HG02588 (cell line): ENCODE measurements at regions not wholly inside any gene's neighbourhood (a gene's known extent, or its start where the extent isn't known, plus 50 kb on each side); places are given as distances from the start of the nearest gene placed in this dataset.
"Not testable (repeated sequence)": the region's sequence is repeated elsewhere in the genome, so short reads cannot be mapped to it uniquely, and the experiment has no call there.

Experiments used
- ATAC-seq: cut with Tn5 transposase; IDR thresholded peaks from one replicate; pipeline ENCODE4 v1.9.1; 2021; ENCODE audit warnings: mild to moderate bottlenecking, moderate library complexity; ENCODE audit not compliant: unreplicated experiment

GRCh38 chr6:167748458-167749379 lies 78.0 kb upstream of the AFDN start:
- no peak for ATAC-seq

GRCh38 chr6:167750956-167751358 lies 75.8 kb upstream of the AFDN start:
- ATAC-seq = no peak

DNA sequence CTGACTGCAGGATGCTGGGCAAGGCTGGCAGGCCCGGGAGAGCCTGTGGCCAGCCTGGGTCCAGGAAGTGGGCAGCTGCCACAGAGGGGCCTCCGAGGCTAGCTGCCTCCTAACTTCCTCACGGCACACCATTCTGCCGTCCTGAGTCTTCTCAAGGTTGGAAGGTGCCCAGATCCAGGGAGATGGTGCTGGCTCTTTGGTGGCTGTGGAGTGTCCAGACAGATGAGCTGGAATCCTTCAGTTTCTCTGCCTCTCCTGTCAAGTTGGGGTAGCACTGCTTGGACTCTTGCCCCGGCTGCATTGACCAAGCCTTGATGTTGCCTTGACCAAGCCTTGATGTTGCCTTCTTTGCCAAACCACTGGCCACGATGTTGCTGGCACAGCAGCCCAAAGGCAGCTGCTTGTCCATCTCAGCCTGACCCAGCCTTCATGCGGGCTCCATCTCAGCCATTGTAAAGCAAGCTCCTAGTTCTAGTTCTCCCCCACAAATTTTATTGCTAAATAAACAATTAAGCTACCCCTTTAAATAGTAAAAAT lies 75.1 kb upstream of the AFDN start:
- ATAC-seq = no peak

DNA sequence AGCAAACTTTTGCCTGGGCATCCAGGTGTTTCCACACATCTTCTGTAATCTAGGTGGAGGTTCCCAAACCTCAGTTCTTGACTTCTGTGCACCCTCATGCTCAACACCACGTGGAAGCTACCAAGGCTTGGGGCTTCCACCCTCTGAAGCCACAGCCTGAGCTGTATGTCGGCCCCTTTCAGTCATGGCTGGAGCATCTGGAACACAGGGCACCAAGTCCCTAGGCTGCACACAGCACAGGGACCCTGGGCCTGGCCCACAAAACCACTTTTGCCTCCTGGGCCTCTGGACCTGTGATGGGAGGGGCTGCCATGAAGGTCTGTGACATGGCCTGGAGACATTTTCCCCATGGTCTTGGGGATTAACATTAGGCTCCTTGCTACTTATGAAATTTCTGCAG lies 73.4 kb upstream of the AFDN start:
- not testable (repeated sequence) for ATAC-seq

DNA sequence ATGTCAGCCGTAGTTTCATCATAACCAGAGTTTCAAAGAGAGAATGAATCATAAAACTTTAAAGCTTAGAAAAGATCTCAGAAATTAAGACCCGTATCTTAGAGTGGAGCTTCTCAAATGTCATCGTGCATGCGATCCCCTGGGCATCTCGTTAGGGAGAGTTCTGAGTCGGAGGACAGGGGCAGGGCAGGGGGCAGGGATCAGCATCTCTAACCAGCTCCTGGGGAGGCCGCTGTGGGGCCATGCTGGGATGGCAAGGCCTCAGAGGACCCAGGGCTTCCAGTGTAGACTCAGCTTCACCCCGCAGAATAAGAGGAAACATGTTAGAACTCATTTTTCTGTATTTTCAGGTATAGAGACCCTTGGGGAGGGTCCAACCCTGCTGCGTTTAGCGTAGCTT lies 72.0 kb upstream of the AFDN start:
- ATAC-seq = no peak

DNA sequence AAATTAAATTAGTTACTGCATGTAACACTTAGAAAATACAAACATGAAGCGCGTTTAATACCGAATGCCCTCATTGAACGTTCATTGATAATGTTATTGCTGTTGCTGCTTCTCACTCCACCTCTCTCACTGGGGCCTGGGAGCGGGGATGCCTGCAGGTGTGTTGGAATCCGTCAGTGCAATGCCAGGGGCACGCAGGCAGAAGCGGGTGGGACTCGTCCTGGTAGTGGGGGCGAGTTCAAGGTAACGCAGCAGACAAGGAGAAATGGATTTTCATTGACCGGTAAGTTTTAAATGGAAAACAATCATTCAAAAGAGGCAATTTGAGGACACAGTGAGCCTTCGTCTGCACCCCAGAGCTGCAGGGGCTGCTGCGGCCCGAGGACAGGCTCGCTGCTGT lies 71.2 kb upstream of the AFDN start:
- ATAC-seq = no peak

DNA sequence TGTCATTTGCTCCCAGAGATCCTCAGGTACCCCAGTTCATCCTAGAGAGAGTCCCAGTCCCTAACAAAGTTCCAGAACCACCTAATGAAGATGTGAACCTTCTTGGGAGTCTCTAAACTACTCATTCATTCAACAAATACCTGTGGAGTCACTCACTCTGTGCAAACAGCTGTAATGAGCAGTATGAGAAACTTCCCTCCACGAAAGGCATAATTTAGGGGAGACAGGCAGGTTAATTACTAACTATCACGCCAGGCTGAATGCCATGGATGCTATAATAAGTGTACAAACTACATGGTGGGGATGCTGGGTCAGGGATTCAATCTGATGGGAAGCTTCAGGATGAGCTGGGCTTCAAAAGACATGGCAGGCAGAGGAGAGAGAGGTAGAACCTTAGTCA lies 70.1 kb upstream of the AFDN start:
- ATAC-seq = no peak

DNA sequence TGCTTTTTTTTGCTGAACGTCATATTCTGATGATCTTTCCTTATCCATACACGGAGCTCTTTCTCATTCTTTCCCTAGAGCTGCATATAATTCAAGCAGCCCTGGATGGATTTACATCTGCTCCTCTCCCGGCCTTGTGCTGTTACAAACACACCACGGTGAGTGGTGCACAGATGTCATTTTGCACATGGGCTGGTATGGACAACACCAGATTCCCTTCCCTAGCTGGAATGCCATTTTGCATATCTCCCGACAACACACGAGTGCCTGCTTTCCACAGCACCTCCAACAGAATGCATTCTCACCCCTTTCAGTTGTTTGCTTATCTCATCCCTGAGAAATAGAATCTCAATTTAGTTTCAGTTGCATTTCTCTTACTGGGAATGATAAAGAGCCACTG lies 69.5 kb upstream of the AFDN start:
- no peak for ATAC-seq

DNA sequence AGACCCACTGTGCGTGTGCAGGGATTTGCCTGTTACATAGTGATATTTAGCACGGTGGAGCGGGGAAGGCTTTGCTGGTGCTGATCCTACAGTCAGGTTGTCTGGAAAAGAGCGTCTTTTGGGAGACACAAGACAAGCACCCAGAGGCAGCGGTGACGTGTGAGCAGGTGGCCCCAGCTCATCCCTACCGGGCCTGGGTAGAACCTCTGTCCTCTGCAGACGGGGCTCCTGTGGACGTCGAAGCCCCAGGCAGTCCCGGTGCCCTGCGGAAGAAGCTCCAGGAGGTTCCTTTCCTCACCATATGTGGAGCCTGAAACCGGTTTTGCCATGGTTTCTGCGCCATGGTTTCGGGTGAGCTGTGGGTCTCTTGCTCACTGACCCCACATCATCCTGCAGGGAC lies 68.9 kb upstream of the AFDN start:
- no peak for ATAC-seq

- no peak for ATAC-seq
Observed at GRCh38 chr6:167758309-167759023, 68.2 kb upstream of the AFDN start.

DNA sequence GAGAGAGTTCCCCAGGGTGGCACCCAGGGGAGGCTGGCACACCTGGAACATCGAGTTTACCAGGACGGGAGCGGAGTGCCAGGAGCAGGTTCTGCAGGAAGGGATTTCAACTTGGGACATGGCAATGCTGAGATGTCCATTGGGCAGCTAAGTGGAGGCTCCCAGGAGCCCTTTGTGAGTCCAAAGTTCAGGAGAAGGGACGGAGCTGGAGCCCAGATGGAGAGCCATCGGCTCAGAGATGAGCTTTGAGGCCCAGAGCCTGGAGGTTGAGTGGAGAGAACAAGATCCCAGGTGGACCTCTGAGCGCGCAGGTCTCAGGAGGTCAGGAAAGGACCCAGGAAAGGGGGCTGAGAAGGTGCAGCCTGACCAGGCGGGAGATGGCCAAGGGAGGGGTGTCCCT lies 67.5 kb upstream of the AFDN start:
- ATAC-seq = no peak

- no peak for ATAC-seq
Observed at GRCh38 chr6:167759912-167760311, 66.8 kb upstream of the AFDN start.

GRCh38 chr6:167760979-167761793 lies 65.5 kb upstream of the AFDN start:
- no peak for ATAC-seq

GRCh38 chr6:167761794-167762258 lies 64.9 kb upstream of the AFDN start:
- ATAC-seq = no peak

DNA sequence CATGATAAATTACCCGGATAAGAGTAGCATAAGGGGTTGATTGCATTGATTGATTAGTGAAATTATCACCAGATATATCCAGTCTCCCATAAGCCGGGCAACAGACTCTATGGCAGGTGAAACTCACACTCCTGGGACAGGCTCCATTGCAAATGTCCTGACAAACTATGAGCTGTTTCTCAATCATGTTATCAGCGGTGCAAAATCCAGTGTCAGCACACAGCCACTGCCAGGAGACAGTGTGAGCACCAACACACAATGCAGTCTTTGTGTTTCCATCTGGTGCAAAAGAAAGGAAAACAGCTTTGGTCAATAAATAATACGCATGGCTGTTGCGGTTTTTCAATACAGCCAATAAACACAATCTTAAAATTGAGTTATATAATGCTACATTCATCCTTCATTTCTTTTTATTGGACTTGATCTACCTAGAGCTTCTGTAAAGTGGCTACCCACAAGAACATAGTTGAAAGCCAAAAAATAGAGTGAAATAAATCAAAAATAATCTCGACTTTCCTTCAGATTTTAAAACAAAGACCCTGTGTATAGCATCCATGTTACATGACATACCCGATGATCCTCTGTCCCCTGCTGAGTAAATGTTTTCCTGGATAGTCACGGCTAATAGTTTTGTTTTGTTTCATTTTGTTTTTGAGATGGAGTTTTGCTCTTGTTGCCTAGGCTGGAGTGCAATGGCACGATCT lies 64.3 kb upstream of the AFDN start:
- no peak for ATAC-seq

- no peak for ATAC-seq
Observed at GRCh38 chr6:167763056-167763944, 63.4 kb upstream of the AFDN start.

GRCh38 chr6:167764215-167764614 lies 62.5 kb upstream of the AFDN start:
- no peak for ATAC-seq

- no peak for ATAC-seq
Observed at GRCh38 chr6:167764713-167765479, 61.8 kb upstream of the AFDN start.
